ENCODE measurements at regions not wholly inside any gene's neighbourhood (a gene's known extent, or its start where the extent isn't known, plus 50 kb on each side); places are given as distances from the start of the nearest gene placed in this dataset.

GRCh38 chr6:149168968-149169367 is 148.5 kb upstream of the TAB2 start:
- no peaks in the 10 kb centered on the region for H3K36me3 Mint-ChIP-seq (ENCODE audit: low read depth)
- no peak for TF ChIP-seq CTCF (IDR thresholded peaks at IDR 0.05; ENCODE audit: unreplicated experiment in 3 of 3)
- H3K27me3 Mint-ChIP-seq (ENCODE audit: low read depth) = peaks cover 5% of the 10 kb centered on the region
- peaks cover 21% of the 10 kb centered on the region for H3K4me1 Mint-ChIP-seq
- peak overlapping the region in 1 of 3 experiments; percentile 13 for H3K27ac Mint-ChIP-seq
- no peaks in the 10 kb centered on the region for H3K9me3 Mint-ChIP-seq
- H3K4me3 Mint-ChIP-seq = no peak overlapping the region

GRCh38 chr6:149169761-149170511 is 147.6 kb upstream of the TAB2 start:
- H3K36me3 Mint-ChIP-seq (ENCODE audit: low read depth) = no peaks in the 10 kb centered on the region
- H3K9me3 Mint-ChIP-seq = no peaks in the 10 kb centered on the region
- peaks cover 8% of the 10 kb centered on the region for H3K27me3 Mint-ChIP-seq (ENCODE audit: low read depth)
- no peak for TF ChIP-seq CTCF (IDR thresholded peaks at IDR 0.05; ENCODE audit: unreplicated experiment in 3 of 3)
- H3K4me1 Mint-ChIP-seq = peaks cover 21% of the 10 kb centered on the region
- H3K27ac Mint-ChIP-seq = peak overlapping the region in 1 of 3 experiments; percentile 11
- no peak overlapping the region for H3K4me3 Mint-ChIP-seq

- Mint-ChIP-seq H3K4me1 (peaks cover 17% of the 10 kb centered on the region), H3K36me3 (ENCODE audit: low read depth) (no peaks in the 10 kb centered on the region), H3K27ac (peak overlapping the region in 2 of 3 experiments; percentile 61 to 83), H3K4me3 (peak overlapping the region in 1 of 3 experiments; percentile 20), H3K27me3 (ENCODE audit: low read depth) (peaks cover 8% of the 10 kb centered on the region), H3K9me3 (no peaks in the 10 kb centered on the region)
- TF ChIP-seq CTCF (IDR thresholded peaks at IDR 0.05; ENCODE audit: unreplicated experiment in 3 of 3) = no peak
Measured at GRCh38 chr6:149170564-149171452, 146.7 kb upstream of the TAB2 start.

- peaks cover 8% of the 10 kb centered on the region for H3K27me3 Mint-ChIP-seq (ENCODE audit: low read depth)
- H3K36me3 Mint-ChIP-seq (ENCODE audit: low read depth) = no peaks in the 10 kb centered on the region
- H3K27ac Mint-ChIP-seq = no peak overlapping the region
- peaks cover 6% of the 10 kb centered on the region for H3K4me1 Mint-ChIP-seq
- no peak for TF ChIP-seq CTCF (IDR thresholded peaks at IDR 0.05; ENCODE audit: unreplicated experiment in 3 of 3)
- H3K9me3 Mint-ChIP-seq = peaks cover 8% of the 10 kb centered on the region
- H3K4me3 Mint-ChIP-seq = no peak overlapping the region
Measured at GRCh38 chr6:149173222-149173621, 144.3 kb upstream of the TAB2 start.

- Mint-ChIP-seq H3K27me3 (ENCODE audit: low read depth) (peaks cover 8% of the 10 kb centered on the region), H3K27ac (no peak overlapping the region), H3K4me3 (no peak overlapping the region), H3K36me3 (ENCODE audit: low read depth) (no peaks in the 10 kb centered on the region), H3K4me1 (peaks cover 6% of the 10 kb centered on the region), H3K9me3 (peaks cover 8% of the 10 kb centered on the region)
- no peak for TF ChIP-seq CTCF (IDR thresholded peaks at IDR 0.05; ENCODE audit: unreplicated experiment in 3 of 3)
Measured at GRCh38 chr6:149174962-149175361, 142.6 kb upstream of the TAB2 start.
